ELF-1 (cell line): ENCODE measurements at regions not wholly inside any gene's neighbourhood (a gene's known extent, or its start where the extent isn't known, plus 50 kb on each side); places are given as distances from the start of the nearest gene placed in this dataset.

Experiments
- DNase-seq: peaks from one replicate; pipeline ENCODE4 v3.0.0-alpha.2; 2016; ENCODE audit warnings: low read depth, low spot score

GRCh38 chr2:151156431-151156830 is 105.2 kb downstream of the RBM43 start:
- no peak for DNase-seq

- no peak for DNase-seq
These were observed 108.1 kb downstream of the RBM43 start for GRCh38 chr2:151153601-151154000.

- no peak for DNase-seq
These were observed 111.0 kb downstream of the RBM43 start for GRCh38 chr2:151150331-151151320.

GRCh38 chr2:151138507-151138906 is 123.2 kb downstream of the RBM43 start:
- no peak for DNase-seq

GRCh38 chr2:151137526-151137925 is 124.1 kb downstream of the RBM43 start:
- DNase-seq: no peak

- DNase-seq: no peak
These were observed 141.7 kb downstream of the RBM43 start for GRCh38 chr2:151120011-151120410.

- no peak for DNase-seq
These were observed 142.3 kb downstream of the RBM43 start for GRCh38 chr2:151119374-151119773.

GRCh38 chr2:151118269-151118668 is 143.4 kb downstream of the RBM43 start:
- no peak for DNase-seq

GRCh38 chr2:151114874-151115273 is 146.8 kb downstream of the RBM43 start:
- no peak for DNase-seq

- DNase-seq: no peak
These were observed 148.3 kb downstream of the RBM43 start for GRCh38 chr2:151113318-151113717.

- DNase-seq: peak; percentile 14
These were observed 149.9 kb downstream of the RBM43 start for GRCh38 chr2:151111599-151112278.

- DNase-seq: no peak
These were observed 154.7 kb downstream of the RBM43 start for GRCh38 chr2:151106805-151107506.

GRCh38 chr2:151103551-151103950 is 158.1 kb downstream of the RBM43 start:
- DNase-seq: no peak

GRCh38 chr2:151102226-151102625 is 159.4 kb downstream of the RBM43 start:
- DNase-seq: no peak

GRCh38 chr2:151098841-151099240 is 162.8 kb downstream of the RBM43 start:
- DNase-seq: no peak

- DNase-seq: no peak
These were observed 163.8 kb downstream of the RBM43 start for GRCh38 chr2:151097895-151098294.

GRCh38 chr2:151097128-151097527 is 164.5 kb downstream of the RBM43 start:
- DNase-seq: no peak

GRCh38 chr2:151096235-151096634 is 165.4 kb downstream of the RBM43 start:
- DNase-seq: no peak

- no peak for DNase-seq
These were observed 166.2 kb downstream of the RBM43 start for GRCh38 chr2:151095463-151095862.

GRCh38 chr2:151091583-151091982 is 170.1 kb downstream of the RBM43 start:
- no peak for DNase-seq

GRCh38 chr2:151087377-151087776 is 174.3 kb downstream of the RBM43 start:
- no peak for DNase-seq

- DNase-seq: no peak
These were observed 176.5 kb downstream of the RBM43 start for GRCh38 chr2:151085181-151085611.
